K562 (cell line): ENCODE measurements at regions not wholly inside any gene's neighbourhood (a gene's known extent, or its start where the extent isn't known, plus 50 kb on each side); places are given as distances from the start of the nearest gene placed in this dataset.

Experiments used
- ATAC-seq: fragments of 200-7000 bp; cut with Tn5 transposase; 3 replicates; pipeline ENCODE4 v1.9.1; 2020; ENCODE audit warnings: moderate library complexity
- BruUV-seq: library from RNA; stranded (reverse); fragments of 400-500 nt; replicated peaks from 2 replicates; lab custom pipeline; 2021; lab: Mats Ljungman, UMichigan
- CTCF ChIA-PET: fragments of 300-600 bp; formaldehyde crosslinking; extraction: SDS; loops from one replicate; lab custom pipeline; 2021; ENCODE audit warnings: low intra/inter-chr PET ratio; lab: Yijun Ruan, JAX
- POLR2A ChIA-PET: fragments of 300-600, 350-650 bp; sonication (Branson Sonifier 250); formaldehyde crosslinking; extraction: SDS; loops from one replicate; lab custom pipeline; 2021; ENCODE audit warnings: antibody characterized with exemption, inconsistent platforms; lab: Yijun Ruan, JAX
- DNase-seq, 4 experiments: peaks; one replicate each; pipeline versions ENCODE4 v3.0.0 to v3.0.0-alpha.2; 2011 to 2018; ENCODE audit warnings: low spot score in 3 of 4, mixed read lengths in 3 of 4; ENCODE audit errors: extremely low read depth in 1 of 4
- FAIRE-seq: peaks from 2 replicates; lab custom pipeline; 2011; peaks lifted over from hg19 to GRCh38; lab: Jason Lieb, UNC
- H2AFZ ChIP-seq: 2 replicates; pipeline ENCODE4 v1.6.0; 2011; ENCODE audit warnings: low read depth, low read length, control low read depth, inconsistent platforms
- H3K27ac ChIP-seq: fragments of 200-600 bp; 3 replicates; pipeline ENCODE4 v1.8.0; 2011; ENCODE audit warnings: low read depth, mild to moderate bottlenecking, control low read depth, inconsistent platforms, low read length, moderate library complexity, mixed read lengths; ENCODE audit errors: extremely low read depth
- H3K27me3 ChIP-seq, 2 experiments: fragments of 300-600 bp in 1 of 2; 2 replicates in 1 of 2; 3 replicates in 1 of 2; pipeline versions ENCODE4 v1.6.0 to v1.8.0; 2011; ENCODE audit warnings: inconsistent platforms in 2 of 2, low read length in 2 of 2, mild to moderate bottlenecking in 1 of 2, mixed read lengths in 1 of 2, moderate library complexity in 1 of 2; ENCODE audit not compliant: control insufficient read depth in 2 of 2, insufficient read depth in 2 of 2
- H3K36me3 ChIP-seq: fragments of 300-600 bp; 3 replicates; pipeline ENCODE4 v1.8.0; 2011; ENCODE audit warnings: mild to moderate bottlenecking, low read length, inconsistent platforms; ENCODE audit not compliant: control insufficient read depth, insufficient read depth
- H3K4me1 ChIP-seq, 2 experiments: fragments of 200-600 bp in 1 of 2; replicated peaks in 1 of 2; 2 replicates in 1 of 2; 3 replicates in 1 of 2; pipeline versions ENCODE4 v1.5.1 to v1.8.0; 2011; ENCODE audit warnings: inconsistent platforms in 2 of 2, low read length in 2 of 2, mild to moderate bottlenecking in 1 of 2, mixed read lengths in 1 of 2, moderate library complexity in 1 of 2; ENCODE audit not compliant: control insufficient read depth in 2 of 2, insufficient read depth in 2 of 2
- H3K4me2 ChIP-seq: 2 replicates; pipeline ENCODE4 v1.6.1; 2011; ENCODE audit warnings: low read length, control low read depth, inconsistent platforms, mixed read lengths; ENCODE audit not compliant: insufficient read depth
- H3K4me3 ChIP-seq: fragments of 200-600 bp; sonication (generic), shearing (Covaris generic); 2 replicates; pipeline ENCODE4 v1.5.1; 2016; ENCODE audit warnings: control low read depth, inconsistent platforms
- H3K79me2 ChIP-seq: fragments of 200-600 bp; 3 replicates; pipeline ENCODE4 v1.8.0; 2011; ENCODE audit warnings: low read length, inconsistent platforms; ENCODE audit not compliant: control insufficient read depth, insufficient read depth
- H3K9ac ChIP-seq, 2 experiments: 2 replicates each; pipeline versions ENCODE4 v1.6.0 to v1.6.1; 2011; ENCODE audit warnings: low read depth in 2 of 2, low read length in 2 of 2, control low read depth in 1 of 2, inconsistent platforms in 1 of 2, mild to moderate bottlenecking in 1 of 2, mixed read lengths in 1 of 2; ENCODE audit not compliant: insufficient read depth in 1 of 2
- H3K9me1 ChIP-seq: one replicate; pipeline ENCODE4 v1.6.0; 2011; ENCODE audit warnings: inconsistent platforms, mild to moderate bottlenecking, low read length, moderate library complexity; ENCODE audit not compliant: control insufficient read depth, insufficient read depth
- H3K9me3 ChIP-seq: replicated peaks from 2 replicates; pipeline ENCODE4 v1.5.1; 2011; ENCODE audit warnings: low read depth, low read length, inconsistent platforms; ENCODE audit not compliant: control insufficient read depth, insufficient read depth
- H4K20me1 ChIP-seq: replicated peaks from 2 replicates; pipeline ENCODE4 v1.6.1; 2011; ENCODE audit warnings: low read length, inconsistent platforms, mixed read lengths; ENCODE audit not compliant: control insufficient read depth, insufficient read depth
- CBX1 ChIP-seq: sonication (generic); IDR thresholded peaks from 2 replicates; pipeline ENCODE4 v1.6.1; 2016; ENCODE audit warnings: antibody characterized with exemption, low read depth, mild to moderate bottlenecking
- DIDO1 ChIP-seq: fragments of 450-650 bp; IDR thresholded peaks from 2 replicates; pipeline ENCODE4 v1.6.1; 2016; ENCODE audit warnings: low read depth, missing biosample characterization, missing genetic modification characterization
- FOS ChIP-seq: IDR thresholded peaks from 3 replicates; pipeline ENCODE4 v1.6.1; 2011; ENCODE audit not compliant: insufficient read length; ENCODE audit errors: extremely low read depth
- MCM5 ChIP-seq: fragments of 450-650 bp; IDR thresholded peaks from 2 replicates; pipeline ENCODE4 v1.6.1; 2016; ENCODE audit warnings: low read depth
- NR4A1 ChIP-seq, 2 experiments: fragments of 250-450 bp in 1 of 2; fragments of 450-650 bp in 1 of 2; sonication (Bioruptor Pico) in 1 of 2; IDR thresholded peaks; 2 replicates each; pipeline versions ENCODE4 v1.4.0 to v1.6.1; 2016 to 2020; ENCODE audit warnings: mild to moderate bottlenecking in 2 of 2, missing compliant biosample characterization in 1 of 2, missing genetic modification characterization in 1 of 2, moderate library complexity in 1 of 2
- XRCC3 ChIP-seq: fragments of 450-650 bp; IDR thresholded peaks from 2 replicates; pipeline ENCODE4 v1.6.1; 2017; ENCODE audit warnings: mild to moderate bottlenecking, moderate library complexity
- ZHX1 ChIP-seq: fragments of 150-350 bp; conservative IDR thresholded peaks from 2 replicates; pipeline ENCODE4 v1.6.1; 2014; ENCODE audit warnings: low read length
- ZNF232 ChIP-seq: sonication (generic); formaldehyde crosslinking; IDR thresholded peaks from 2 replicates; pipeline ENCODE4 v1.8.0; 2022; ENCODE audit warnings: mild to moderate bottlenecking, missing genetic modification reagents
- ZNF408 ChIP-seq: fragments of 250-450 bp; sonication (Bioruptor Pico); IDR thresholded peaks from 2 replicates; pipeline ENCODE4 v1.4.0; 2020; ENCODE audit warnings: low read depth, mild to moderate bottlenecking, moderate library complexity
- in situ Hi-C: fragments of 300-500 bp; cut with MboI; formaldehyde crosslinking; loops from 4 replicates; pipeline ENCODE4 v1.15.0; 2018; ENCODE audit warnings: inconsistent platforms, mixed read lengths
- intact Hi-C: fragments of 100-400 bp; cut with micrococcal nuclease; formaldehyde crosslinking; loops from 2 replicates; pipeline ENCODE4 v1.14.2; 2022
- TF ChIP-seq, protein P1 (sequence below): sonication (generic); formaldehyde crosslinking; IDR thresholded peaks from 2 replicates; pipeline ENCODE4 v1.8.0; 2022; ENCODE audit warnings: missing genetic modification reagents, mild to moderate bottlenecking, moderate library complexity, borderline replicate concordance
- TF ChIP-seq, protein P2 (sequence below): fragments of 450-650 bp; IDR thresholded peaks from 2 replicates; pipeline ENCODE4 v1.7.1; 2018; ENCODE audit warnings: mild to moderate bottlenecking, low read depth; ENCODE audit not compliant: partially characterized antibody

GRCh38 chr5:92942762-92943161 is 638.3 kb downstream of the NR2F1-AS1 start:
- TF ChIP-seq MCM5 (no peak), XRCC3 (no peak), DIDO1 (no peak), NR4A1 (CRISPR knock-in tag; IDR thresholded peaks at IDR 0.05) (no peak), NR4A1 (tag; IDR thresholded peaks at IDR 0.05) (no peak), ZNF232 (no peak), ZHX1 (no peak), ZNF408 (CRISPR knock-in tag) (no peak), FOS (no peak), CBX1 (no peak)
- TF ChIP-seq, protein P1, sequence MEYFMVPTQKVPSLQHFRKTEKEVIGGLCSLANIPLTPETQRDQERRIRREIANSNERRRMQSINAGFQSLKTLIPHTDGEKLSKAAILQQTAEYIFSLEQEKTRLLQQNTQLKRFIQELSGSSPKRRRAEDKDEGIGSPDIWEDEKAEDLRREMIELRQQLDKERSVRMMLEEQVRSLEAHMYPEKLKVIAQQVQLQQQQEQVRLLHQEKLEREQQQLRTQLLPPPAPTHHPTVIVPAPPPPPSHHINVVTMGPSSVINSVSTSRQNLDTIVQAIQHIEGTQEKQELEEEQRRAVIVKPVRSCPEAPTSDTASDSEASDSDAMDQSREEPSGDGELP (CRISPR knock-in tag), result no peak
- TF ChIP-seq, protein P2, sequence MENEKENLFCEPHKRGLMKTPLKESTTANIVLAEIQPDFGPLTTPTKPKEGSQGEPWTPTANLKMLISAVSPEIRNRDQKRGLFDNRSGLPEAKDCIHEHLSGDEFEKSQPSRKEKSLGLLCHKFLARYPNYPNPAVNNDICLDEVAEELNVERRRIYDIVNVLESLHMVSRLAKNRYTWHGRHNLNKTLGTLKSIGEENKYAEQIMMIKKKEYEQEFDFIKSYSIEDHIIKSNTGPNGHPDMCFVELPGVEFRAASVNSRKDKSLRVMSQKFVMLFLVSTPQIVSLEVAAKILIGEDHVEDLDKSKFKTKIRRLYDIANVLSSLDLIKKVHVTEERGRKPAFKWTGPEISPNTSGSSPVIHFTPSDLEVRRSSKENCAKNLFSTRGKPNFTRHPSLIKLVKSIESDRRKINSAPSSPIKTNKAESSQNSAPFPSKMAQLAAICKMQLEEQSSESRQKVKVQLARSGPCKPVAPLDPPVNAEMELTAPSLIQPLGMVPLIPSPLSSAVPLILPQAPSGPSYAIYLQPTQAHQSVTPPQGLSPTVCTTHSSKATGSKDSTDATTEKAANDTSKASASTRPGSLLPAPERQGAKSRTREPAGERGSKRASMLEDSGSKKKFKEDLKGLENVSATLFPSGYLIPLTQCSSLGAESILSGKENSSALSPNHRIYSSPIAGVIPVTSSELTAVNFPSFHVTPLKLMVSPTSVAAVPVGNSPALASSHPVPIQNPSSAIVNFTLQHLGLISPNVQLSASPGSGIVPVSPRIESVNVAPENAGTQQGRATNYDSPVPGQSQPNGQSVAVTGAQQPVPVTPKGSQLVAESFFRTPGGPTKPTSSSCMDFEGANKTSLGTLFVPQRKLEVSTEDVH, result no peak
- Histone ChIP-seq H3K4me2 (no peak overlapping the region), H4K20me1 (no peaks in the 10 kb centered on the region), H2AFZ (no peak overlapping the region), H3K27ac (no peak overlapping the region), H3K9ac (no peak overlapping the region), H3K4me1 (no peaks in the 10 kb centered on the region), H3K9me3 (no peaks in the 10 kb centered on the region), H3K36me3 (no peaks in the 10 kb centered on the region), H3K79me2 (no peaks in the 10 kb centered on the region), H3K4me3 (no peak overlapping the region), H3K27me3 (no peaks in the 10 kb centered on the region), H3K9me1 (no peaks in the 10 kb centered on the region)
- intact Hi-C loops, result no loop called here
- ATAC-seq (no peak), FAIRE-seq (no peak), DNase-seq (no peak)
- no TSS peak for BruUV-seq
- ChIA-PET CTCF (no interaction called here), POLR2A (no interaction called here)
- in situ Hi-C loops, result no loop called here
